ENCODE measurements at regions not wholly inside any gene's neighbourhood (a gene's known extent, or its start where the extent isn't known, plus 50 kb on each side); places are given as distances from the start of the nearest gene placed in this dataset.
"Not testable (repeated sequence)": the region's sequence is repeated elsewhere in the genome, so short reads cannot be mapped to it uniquely, and the experiment has no call there.

DNA sequence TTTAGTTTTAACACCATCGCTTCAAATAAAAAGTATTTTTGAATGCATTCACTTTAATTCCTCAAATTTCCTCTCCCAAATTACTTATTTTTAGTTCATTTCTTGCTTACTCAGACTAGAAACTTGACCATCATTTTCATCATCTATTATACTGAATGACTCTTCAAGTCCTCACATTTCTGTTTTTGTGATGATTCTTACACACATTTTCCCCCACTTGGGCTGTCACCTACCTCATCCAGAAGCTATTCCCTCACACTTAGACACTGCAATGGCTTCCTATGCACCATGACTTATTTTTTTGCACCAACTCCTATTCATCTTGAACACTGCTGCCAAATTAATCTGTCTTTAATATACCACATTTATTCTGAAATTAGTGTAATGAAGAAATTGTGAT, 239.6 kb upstream of the DUSP10 start:
- no peak for DNase-seq

DNA sequence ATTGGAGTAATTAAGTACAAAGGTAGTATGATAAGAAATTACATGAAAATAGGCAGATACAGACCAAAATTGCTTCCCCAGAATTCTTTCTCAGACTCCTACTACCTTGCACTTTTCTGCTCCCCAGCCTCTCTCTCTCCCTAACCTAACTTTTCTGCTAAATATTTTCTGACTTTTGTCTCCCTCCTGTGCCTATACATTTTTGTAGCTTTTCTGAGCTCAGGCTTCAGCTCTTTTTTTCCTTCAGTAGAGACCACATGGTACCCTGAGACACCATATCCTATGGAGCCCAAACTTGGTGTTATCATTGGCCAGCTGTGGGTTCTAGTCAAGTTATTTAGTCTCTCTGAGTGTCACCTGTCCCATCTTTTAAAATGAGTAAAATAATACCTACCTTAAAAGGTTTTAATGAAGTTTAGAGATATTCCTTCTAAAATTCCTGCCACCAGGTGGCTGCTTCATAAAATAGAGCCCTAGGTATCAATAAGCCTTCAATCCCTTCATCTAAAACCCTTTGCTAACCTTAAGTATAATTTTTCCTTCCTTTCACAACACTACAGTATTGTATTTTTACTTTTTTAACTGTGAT, 237.6 kb upstream of the DUSP10 start:
- no peak for DNase-seq

DNA sequence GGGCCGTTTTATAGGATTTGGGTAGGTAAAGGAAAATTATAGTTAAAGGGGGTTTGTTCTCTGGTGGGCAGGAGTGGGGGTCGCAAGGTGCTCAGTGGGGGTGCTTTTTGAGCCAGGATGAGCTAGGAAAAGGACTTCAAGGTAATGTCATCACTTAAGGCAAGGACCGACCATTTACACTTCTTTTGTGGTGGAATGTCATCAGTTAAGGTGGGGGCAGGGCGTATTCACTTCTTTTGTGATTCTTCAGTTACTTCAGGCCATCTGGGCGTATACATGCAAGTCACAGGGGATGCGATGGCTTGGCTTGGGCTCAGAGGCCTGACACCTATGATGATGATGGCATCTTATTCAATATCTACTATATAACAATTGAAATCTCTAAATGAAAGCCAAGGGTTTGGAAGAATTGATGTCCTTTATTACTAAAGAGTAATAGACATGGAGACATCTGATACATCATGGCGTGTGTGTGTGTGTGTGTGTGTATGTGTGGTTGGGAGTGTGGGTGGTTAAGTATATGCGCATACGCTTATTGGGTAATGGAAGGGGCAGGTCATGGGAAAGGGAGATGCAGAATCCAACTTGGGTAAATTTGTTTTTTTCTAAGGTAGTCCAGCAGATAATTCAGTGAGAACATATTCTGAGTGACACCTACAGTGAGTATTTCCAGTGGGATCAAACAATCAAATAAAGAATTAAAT, 236.9 kb upstream of the DUSP10 start:
- not testable (repeated sequence) for DNase-seq

DNA sequence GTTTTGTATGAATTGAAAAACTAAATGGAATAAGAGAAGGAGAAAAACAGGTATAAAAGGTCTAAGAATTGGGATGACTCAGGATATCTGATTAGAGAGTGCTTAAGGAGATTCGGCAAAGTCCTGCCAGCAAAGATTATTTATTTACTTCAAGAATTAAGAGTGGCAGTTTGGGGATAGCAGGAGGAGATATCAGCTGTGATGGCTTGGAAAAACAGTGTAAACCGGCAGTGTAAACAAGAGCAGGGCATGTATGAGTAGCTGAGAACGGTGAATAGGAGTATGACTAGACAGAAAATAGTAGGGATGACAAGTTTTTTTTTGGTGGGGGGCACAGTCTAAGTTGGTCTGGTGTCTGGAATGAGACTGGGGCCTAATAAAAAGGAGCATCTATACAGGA, 231.9 kb upstream of the DUSP10 start:
- DNase-seq: not testable (repeated sequence)

DNA sequence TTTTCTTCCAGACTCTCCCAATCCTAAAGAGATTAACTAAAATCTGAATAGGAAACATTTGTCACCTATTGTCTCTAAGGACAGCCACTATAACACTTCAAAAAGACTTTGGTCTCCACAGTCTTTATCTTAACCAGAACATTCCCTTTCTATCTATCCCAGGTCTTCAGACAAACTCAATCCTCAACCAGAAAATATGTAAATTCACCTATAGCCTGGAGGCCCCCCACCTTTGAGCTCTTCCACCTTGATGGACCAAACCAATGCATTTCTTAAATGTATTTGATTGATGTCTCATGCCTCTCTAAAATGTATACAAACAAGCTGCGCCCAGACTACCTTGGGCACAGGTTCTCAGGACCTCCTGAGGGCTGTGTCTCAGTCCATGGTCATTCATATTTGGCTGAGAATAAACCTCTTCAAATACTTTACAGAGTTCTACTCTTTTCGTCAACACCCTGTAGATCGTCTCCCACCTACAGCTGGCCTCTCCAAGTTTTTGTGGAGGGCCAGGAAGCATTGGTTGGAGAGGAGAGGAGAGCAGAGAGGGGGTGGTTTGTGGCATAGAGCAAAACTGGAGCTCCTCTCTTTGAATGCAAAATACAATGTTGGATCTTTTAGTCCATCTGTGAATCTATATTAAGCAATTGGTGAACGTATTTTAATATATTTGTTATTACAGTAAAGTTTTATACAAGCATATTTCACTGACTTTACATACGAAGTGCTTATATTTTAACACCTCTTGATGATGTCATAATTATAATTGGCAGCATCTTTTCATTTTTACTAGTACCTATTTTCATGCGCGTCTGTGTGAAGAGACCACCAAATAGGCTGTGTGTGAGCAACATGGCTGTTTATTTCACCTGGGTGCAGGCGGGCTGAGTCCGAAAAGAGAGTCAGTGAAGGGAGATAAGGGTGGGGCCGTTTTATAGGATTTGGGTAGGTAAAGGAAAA, 230.7 kb upstream of the DUSP10 start:
- DNase-seq: no peak

DNA sequence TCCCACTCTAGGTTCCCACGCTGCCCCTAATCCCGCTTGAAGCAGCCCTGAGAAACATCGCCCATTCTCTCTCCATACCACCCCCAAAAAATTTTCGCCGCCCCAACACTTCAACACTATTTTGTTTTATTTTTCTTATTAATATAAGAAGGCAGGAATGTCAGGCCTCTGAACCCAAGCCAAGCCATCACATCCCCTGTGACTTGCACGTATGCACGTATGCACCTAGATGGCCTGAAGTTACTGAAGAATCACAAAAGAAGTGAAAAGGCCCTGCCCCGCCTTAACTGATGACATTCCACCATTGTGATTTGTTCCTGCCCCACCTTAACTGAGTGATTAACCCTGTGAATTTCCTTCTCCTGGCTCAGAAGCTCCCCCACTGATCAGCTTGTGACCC, 229.1 kb upstream of the DUSP10 start:
- not testable (repeated sequence) for DNase-seq

DNA sequence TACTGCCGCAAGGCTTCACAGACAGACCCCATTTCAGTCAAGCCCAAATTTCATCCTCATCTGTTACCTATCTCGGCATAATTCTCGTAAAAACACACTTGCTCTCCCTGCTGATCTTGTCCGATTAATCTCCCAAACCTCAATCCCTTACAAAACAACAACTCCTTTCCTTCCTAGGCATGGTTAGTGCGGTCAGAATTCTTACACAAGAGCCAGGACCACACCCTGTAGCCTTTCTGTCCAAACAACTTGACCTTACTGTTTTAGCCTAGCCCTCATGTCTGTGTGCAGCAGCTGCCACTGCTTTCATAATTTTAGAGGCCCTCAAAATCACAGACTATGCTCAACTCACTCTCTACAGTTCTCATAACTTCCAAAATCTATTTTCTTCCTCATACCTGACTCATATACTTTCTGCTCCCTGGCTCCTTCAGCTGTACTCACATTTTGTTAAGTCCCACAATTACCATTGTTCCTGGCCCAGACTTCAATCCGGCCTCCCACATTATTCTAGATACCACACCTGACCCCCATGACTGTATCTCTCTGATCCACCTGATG, 227.5 kb upstream of the DUSP10 start:
- not testable (repeated sequence) for DNase-seq

DNA sequence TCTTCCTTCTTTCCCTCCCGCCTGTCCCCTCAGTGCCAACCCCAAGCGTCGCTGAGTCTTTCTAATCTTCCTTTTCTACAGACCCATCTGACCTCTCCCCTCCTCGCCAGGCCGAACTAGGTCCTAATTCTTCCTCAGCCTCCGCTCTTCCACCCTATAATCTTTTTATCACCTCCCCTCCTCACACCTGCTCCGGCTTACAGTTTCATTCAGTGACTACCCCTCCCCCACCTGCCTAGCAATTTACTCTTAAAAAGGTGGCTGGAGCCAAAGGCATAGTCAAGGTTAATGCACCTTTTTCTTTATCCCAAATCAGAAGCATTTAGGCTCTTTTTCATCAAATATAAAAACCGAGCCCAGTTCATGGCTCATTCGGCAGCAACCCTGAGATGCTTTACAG, 225.6 kb upstream of the DUSP10 start:
- DNase-seq: not testable (repeated sequence)

DNA sequence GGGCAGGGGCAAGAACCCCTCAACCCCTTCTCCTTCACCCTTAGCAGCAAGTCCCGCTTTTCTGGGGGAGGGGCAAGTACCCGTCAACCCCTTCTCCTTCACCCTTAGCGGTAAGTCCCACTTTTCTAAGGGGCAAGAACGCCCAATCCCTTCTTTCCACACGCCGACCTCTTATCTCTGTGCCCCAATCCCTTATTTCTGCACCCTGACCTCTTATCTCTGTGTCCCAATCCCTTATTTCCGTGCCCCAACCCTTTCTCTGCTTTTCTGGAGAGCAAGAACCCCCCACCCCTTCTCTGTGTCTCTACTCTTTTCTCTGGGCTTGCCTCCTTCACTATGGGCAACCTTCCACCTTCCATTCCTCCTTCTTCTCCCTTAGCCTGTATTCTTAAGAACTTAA, 225.0 kb upstream of the DUSP10 start:
- DNase-seq: not testable (repeated sequence)

DNA sequence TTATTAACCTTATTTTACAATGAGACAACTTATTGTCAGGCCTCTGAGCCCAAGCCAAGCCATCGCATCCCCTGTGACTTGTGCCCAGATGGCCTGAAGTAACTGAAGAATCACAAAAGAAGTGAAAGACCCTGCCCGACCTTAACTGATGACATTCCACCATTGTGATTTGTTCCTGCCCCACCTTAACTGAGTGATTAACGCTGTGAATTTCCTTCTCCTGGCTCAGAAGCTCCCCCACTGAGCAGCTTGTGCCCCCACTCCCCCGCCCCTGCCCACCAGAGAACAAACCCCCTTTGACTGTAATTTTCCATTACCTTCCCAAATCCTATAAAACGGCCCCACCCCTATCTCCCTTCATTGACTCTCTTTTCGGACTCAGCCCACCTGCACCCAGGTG, 224.0 kb upstream of the DUSP10 start:
- DNase-seq: not testable (repeated sequence)

DNA sequence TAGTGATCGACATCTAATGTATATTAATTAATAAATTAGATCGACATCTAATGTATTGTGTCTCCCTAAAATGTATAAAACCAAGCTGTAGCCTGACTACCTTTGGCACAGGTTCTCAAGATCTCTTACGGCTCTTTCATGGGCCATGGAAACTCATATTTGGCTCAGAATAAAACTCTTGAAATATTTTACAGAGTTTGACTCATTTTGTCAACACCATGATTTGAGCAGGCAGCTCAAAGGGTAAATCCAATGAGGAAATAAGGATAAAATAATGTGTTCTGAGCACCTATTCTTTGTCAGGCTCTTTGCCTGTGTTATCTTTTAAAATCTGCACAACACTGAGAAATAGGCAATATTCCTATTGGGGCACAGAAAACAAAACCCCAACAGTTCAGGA, 223.4 kb upstream of the DUSP10 start:
- DNase-seq: no peak

DNA sequence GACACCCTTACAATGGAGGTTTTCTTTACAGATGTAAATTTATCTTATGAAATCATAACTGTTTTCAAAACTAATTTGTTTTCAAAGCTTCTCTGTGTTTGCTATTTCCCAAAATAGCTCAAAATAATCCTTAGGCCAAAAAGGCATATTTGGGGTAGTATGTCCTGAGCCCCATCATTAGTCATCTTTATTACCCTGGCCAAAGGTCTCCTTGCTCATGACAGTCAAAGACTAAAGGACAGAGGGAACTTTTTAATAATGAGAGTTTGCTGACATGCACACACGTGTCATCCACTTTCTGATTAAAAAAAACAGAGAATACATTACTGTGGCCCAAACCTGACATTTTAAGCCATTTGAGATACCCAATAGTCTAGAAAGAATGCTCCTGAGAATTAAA, 221.9 kb upstream of the DUSP10 start:
- no peak for DNase-seq

DNA sequence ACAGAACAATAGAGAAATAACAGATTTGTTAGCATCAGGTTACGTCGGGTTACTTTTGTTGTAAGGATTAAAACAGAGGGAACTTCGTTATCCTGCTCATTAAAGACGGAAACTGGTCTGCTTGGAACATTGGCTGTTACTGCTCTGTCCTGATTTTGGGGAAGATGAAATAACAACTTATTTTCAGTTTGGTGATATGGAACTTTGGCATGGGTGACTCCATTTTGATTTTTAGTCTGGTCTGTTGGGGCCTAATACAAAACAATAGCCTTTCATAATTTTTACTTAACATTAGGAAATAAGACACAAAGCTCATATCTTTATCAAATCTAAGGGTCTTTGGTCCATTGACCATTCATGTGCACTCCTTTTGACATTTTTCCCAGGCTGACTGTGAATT, 220.5 kb upstream of the DUSP10 start:
- DNase-seq: no peak

DNA sequence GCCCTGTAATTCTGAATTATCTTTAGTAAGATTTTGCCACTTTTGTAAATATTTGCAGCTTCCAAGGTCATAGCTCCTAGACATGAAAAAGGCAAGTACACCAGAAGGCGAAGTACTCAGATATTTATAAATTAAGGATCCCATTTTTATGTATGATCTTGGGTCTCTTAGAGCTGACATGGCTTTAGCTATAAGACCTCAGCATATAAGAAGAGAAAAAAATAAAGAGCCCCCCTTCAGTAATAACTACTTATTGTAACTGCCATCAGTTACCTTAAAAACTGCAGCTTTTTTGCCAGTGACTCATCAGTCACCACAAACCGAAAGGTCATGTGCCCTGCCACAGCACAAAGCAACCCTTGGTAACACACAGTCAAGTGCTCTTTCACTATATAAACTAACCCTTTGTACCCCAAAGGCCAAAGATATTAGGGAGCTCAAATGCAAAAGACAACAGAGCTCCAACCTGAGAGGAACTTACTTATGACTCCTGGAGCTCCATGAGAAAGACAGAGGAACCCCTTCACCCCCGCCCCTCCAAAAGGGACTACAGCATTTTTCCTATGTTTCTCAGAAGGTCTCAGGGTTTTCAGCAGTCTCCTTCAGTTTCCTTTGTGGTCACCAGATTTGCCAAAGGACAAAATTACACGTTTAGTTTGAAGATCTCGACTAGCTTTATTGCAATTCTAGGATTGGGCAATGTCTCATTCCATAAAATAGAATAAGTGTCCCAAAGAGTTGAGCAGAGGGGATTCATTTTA, 219.8 kb upstream of the DUSP10 start:
- DNase-seq: no peak

DNA sequence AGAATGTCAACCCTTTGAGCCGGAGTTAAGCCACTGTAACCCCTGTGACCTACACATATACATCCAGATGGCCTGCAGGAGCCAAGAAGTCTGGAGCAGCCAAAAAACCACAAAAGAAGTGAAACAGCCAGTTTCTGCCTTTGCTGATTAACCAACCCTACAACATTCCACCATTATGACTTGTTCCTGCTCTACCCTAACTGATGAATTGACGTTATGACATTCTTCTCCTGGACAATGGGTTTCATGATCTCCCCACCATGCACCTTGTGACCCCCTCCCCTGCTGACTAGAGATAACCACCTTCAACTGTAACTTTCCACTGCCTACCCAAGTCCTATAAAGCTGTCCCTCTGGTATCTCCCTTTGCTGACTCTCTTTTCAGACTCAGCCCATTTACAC, 216.3 kb upstream of the DUSP10 start:
- DNase-seq: not testable (repeated sequence)

DNA sequence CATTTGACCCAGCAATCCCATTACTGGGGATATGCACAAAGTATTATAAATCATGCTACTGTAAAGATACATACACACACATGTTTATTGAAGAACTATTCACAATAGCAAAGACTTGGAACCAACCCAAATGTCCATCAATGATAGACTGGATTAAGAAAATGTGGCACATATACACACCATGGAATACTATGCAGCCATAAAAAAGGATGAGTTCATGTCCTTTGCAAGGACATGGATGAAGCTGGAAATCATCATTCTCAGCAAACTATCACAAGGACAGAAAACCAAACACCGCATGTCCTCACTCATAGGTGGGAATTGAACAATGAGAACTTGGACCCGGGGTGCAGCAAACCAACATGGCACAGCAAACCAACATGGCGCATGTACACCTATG, 215.5 kb upstream of the DUSP10 start:
- not testable (repeated sequence) for DNase-seq

DNA sequence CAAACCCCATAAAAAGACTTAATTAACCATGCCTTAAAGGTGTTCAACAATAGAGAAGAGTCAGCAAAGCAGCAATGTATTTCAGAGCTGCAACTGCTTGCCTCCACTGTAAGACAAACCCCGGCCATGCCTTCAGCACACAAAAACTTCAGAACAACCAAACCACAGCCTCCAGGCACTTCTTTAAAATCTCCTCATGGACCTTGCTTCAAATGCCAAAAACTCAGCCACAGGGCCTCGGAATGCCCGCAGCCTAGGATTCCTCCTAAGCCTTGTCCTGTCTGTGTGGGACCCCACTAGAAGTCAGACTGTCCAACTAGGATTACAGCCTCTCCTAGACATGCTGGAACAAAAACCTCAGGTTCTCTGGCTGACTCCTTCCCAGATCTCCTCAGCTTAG, 208.1 kb upstream of the DUSP10 start:
- DNase-seq: no peak

DNA sequence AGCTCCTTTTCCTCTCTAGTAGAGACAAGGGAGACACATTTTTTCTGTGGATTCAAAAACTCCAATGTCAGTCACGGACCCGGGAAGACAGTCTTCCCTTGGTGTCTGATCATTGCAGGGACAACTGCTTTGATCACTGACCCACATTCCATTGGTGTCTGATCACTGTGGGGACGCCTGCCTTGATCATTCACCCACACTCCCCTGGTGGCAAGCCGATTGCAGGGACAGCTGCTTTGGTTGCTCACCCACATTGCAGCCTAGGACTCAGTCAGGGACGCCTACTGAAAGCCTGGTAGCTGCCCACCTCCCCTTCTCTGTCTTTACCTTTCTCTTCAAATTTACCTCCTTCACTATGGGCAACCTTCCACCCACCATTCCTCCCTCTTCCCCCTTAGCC, 206.6 kb upstream of the DUSP10 start:
- no peak for DNase-seq

DNA sequence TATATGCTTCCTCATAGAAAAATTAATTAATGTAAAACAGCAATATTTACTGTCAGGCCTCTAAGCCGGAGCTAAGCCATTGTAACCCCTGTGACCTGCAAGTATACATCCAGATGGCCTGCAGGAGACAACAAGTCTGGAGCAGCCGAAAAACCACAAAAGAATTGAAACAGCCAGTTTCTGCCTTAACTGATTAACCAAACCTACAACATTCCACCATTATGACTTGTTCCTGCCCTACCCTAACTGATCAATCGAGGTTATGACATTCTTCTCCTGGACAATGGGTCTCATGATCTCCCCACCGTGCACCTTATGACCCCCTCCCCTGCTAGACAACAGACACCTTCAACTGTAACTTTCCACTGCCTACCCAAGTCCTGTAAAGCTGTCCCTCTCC, 205.8 kb upstream of the DUSP10 start:
- no peak for DNase-seq

DNA sequence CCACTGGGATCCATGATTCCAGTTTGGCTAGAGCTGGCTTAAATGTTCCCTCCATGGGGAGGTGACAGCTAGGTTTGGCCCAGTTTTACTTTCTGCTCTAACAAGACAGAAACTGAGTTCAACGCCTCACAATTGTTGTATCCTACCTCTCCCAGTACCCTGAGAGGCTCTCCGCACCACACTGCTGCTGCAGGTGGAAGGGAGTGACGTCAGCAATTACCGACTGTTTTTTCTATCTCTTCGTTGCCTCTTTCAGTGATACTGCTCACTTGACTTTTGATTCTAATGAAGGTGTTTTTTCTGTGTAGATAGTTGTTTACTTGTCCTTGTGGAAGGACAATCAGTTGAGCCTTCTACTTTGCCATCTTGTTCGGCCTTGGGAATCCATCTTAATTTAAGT, 204.9 kb upstream of the DUSP10 start:
- DNase-seq: no peak

DNA sequence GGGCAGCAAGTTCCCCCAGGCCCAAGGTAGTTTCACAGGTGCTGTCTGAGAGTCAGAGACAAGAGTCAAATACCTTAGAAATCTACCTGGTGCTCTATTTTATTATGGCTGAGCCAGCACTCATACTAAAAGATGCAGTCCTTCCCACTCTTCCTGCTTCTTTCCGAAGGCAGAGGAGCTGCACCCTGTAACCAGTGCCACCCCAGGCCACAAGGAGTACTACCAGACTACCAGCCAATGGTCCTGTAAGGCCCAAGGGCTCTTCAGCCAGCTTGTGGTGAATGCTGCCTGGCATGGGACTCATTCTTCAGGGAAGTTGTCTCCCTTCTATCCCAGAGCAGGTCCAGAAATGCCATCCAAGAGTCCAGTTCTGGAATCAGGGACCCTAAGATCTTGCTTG, 203.8 kb upstream of the DUSP10 start:
- no peak for DNase-seq

DNA sequence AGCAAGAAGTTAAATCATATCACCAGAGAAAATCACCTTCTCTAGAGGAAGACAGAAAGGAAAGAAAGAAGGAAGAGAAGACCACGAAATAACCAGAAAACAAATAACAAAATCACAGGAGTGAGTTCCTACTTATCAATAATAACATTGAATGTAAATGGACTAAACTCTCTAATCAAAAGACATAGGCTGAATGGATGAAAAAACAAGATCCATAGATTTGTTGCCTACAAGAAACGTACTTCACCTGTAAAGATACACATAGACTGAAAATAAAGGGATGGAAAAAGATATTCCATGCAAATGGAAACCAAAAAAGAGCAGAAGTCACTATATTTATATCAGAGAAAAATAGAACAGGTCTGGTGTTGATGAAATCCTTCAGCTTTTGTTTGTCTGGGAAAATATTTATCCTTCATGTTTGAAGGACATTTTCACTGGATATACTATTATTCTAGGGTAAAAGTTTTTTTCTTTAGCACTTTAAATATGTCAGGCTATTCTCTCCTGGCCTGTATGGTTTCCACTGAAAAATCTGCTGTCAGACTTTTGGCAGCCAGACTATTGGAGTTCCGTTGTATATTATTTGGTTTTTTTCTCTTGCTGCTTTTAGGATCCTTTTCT, 202.5 kb upstream of the DUSP10 start:
- no peak for DNase-seq

All from NCI-H1694 treated with DMSO at 0.1 percent for 48 hours (cell line).